ENCODE measurements at regions not wholly inside any gene's neighbourhood (a gene's known extent, or its start where the extent isn't known, plus 50 kb on each side); places are given as distances from the start of the nearest gene placed in this dataset.

DNA sequence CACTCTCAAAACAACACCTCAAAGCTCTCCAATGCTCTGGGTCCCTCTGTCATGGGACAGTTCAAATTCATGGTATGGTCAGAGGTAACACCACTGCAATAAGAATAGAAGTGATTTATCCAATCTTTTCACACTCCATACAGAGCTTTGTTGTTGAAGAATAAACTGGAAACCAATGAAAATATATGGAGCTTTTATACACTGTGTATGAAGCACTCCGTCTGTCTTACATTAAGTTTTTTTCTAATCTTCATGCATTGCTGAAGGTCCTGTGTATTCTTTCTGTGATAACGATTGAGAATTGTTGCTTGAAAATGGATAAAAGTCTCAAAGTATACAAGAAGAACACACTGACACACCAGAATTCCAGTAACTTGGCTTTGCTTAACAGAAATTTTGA, 603.7 kb upstream of the LUZP2 start:
- H3K4me3 ChIP-seq, result no peak overlapping the region
- TF ChIP-seq, protein P1, sequence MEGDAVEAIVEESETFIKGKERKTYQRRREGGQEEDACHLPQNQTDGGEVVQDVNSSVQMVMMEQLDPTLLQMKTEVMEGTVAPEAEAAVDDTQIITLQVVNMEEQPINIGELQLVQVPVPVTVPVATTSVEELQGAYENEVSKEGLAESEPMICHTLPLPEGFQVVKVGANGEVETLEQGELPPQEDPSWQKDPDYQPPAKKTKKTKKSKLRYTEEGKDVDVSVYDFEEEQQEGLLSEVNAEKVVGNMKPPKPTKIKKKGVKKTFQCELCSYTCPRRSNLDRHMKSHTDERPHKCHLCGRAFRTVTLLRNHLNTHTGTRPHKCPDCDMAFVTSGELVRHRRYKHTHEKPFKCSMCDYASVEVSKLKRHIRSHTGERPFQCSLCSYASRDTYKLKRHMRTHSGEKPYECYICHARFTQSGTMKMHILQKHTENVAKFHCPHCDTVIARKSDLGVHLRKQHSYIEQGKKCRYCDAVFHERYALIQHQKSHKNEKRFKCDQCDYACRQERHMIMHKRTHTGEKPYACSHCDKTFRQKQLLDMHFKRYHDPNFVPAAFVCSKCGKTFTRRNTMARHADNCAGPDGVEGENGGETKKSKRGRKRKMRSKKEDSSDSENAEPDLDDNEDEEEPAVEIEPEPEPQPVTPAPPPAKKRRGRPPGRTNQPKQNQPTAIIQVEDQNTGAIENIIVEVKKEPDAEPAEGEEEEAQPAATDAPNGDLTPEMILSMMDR (IDR thresholded peaks at IDR 0.05), result no peak
- H3K27ac ChIP-seq, result no peak overlapping the region
- DNase-seq (ENCODE audit: low spot score), result no peak

DNA sequence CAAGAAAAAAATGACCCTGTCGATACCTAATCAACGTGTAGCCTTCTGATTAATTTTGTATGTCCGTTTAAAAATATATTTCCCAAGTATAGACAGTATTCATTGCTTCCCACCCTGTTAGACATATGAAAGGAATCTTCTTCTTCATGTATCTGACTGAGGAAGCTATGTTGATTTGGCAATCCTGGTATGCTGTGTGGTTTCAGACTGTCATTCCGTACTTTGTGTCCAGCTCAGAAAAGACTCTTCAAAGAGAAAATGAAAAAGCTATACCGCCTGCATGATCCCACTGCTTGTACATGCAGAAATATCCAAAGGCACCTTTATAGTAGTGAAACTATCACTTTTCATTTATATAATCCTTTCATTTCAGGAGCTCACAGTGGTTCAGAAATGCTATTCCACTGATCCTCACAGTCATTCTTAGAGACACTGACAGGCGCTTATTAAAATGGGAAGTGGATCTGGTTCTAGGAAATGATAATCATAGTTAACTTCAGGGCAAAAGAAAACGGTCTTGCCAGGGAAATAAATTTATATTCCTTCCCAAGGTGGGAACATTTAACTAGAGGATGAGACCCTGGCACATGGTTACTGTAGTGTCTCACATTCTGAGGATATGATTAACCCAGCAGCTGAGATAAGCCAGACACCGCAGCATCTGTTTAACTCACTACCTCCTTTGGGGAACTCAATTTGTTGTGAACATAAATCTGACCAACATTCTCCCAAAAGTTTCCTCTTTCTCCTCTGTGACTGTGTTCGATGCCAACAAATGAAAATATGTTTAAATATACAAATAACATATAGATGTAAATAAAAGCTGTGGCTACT, 599.2 kb upstream of the LUZP2 start:
- Histone ChIP-seq H3K4me3 (no peak overlapping the region), H3K27ac (no peak overlapping the region)
- TF ChIP-seq, protein P1 (IDR thresholded peaks at IDR 0.05), result no peak
- no peak for DNase-seq (ENCODE audit: low spot score)

DNA sequence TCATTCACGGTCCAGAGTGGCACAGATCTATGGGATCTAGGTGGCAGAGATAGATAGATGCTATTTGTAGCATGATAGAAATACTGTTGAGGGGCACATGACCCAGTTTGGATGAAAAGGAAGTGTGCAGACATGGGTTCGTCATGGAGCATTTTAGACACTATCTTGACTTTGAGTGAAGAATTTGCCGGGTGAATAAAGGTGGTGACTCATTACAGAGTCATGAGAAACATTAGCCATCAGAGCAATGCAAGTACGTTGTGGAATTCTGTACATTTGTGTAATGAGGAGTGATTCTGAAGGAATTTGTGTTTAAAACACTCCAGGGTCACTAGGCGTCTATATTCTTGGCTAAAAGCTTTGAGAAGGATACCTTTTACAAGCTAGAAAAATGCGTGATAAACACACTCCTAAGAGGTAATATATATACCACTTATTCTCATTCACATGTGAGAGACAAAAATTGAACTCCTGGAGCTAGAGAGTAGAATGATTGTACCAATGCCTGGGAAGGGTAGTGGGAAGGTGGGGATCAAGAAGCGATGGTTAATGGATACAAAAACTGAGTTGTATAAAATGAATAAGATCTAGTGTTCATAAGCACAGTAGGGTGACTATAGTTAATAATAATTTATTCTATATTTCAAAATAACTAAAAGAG, 593.7 kb upstream of the LUZP2 start:
- DNase-seq (ENCODE audit: low spot score), result no peak
- H3K27ac ChIP-seq, result no peak overlapping the region
- H3K4me3 ChIP-seq, result no peak overlapping the region
- TF ChIP-seq, protein P1 (IDR thresholded peaks at IDR 0.05), result no peak

DNA sequence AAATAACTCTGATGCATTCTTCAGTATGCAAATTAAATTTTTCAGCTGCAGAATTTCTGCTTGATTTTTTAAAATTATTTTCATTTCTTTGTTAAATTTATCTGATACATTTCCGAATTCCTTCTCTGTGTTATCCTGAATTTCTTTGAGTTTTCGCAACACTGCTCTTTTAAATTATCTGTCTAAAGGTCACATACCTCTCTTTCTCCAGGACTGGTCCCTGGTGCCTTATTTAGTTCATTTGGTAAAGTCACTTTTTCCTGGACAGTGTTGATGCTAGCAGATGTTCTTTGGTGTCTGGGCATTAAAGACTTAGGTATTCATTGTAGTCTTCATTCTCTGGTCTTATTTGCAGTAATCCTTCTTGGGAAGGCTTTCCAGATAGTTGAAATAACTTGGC, 577.4 kb upstream of the LUZP2 start:
- Histone ChIP-seq H3K4me3 (no peak overlapping the region), H3K27ac (no peak overlapping the region)
- TF ChIP-seq, protein P1 (IDR thresholded peaks at IDR 0.05), result no peak
- DNase-seq (ENCODE audit: low spot score), result no peak

DNA sequence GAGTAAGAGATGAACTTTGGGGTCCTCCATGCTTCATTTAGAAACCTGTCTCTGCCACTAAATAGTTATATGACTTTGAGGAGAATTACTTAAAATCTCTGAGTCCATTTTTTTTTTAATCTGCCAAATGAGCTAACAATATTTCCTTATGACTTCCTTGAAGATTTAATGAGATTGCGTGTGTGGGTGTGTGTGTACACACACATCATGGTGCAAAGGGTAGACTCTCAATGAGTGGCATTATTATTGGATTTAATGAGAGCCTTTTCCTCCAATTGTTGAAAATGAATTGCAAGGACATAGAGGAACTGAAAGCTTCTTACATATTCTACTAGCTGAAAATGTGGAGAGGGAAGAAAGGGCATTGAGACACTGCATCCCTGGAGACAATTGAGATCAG, 573.5 kb upstream of the LUZP2 start:
- no peak for DNase-seq (ENCODE audit: low spot score)
- Histone ChIP-seq H3K4me3 (no peak overlapping the region), H3K27ac (no peak overlapping the region)
- TF ChIP-seq, protein P1 (IDR thresholded peaks at IDR 0.05), result no peak

DNA sequence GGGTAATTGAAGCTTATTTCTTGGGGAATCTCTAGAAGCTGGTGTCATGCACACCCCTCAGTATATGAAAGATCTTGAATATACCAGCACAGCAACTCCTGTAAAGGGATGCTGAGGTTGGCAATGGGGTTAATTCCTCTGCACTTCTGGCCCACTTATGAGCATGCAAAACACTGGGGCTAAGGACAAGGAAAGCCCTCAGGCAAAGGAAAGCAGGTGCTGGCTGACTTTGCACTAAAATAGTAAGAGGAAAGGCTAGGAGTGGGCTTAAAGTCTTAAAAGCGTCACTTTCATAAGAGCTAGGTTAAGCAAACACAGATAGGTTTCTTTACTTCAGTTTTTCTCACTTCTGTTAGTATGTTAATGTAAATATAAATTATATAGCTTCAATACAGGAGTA, 572.6 kb upstream of the LUZP2 start:
- no peak overlapping the region for H3K27ac ChIP-seq
- TF ChIP-seq, protein P1 (IDR thresholded peaks at IDR 0.05), result no peak
- DNase-seq (ENCODE audit: low spot score), result no peak
- H3K4me3 ChIP-seq, result no peak overlapping the region

DNA sequence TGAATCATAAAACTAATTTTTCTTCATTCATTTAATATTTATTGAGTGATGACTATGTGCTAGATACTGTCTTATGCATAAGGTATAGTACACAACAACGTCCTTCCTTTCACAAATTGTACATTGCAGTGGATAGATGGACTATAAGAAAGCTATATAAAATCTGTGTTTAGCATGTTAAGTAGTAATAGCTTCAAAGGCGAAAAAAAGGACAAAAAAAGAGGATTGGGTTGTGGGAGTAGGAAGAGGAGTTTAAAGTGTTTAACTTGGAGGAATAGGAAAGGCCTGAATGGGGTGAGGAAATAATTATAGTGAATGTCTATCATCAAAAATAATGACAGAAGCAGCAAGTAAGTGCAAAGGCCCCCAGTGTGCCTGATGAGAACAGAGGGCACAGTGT, 565.4 kb upstream of the LUZP2 start:
- H3K4me3 ChIP-seq, result no peak overlapping the region
- H3K27ac ChIP-seq, result no peak overlapping the region
- DNase-seq (ENCODE audit: low spot score), result no peak
- TF ChIP-seq, protein P1 (IDR thresholded peaks at IDR 0.05), result no peak

Measured in coronary artery (tissue), 2 donors.